ENCODE measurements at regions not wholly inside any gene's neighbourhood (a gene's known extent, or its start where the extent isn't known, plus 50 kb on each side); places are given as distances from the start of the nearest gene placed in this dataset.

GRCh38 chr3:72200332-72200731, 415.4 kb upstream of the PROK2 start (continued):
- no peak for TF ChIP-seq EGR1 (IDR thresholded peaks at IDR 0.05; ENCODE audit: borderline replicate concordance, low read depth, low read length)
- no peak for TF ChIP-seq SP1 (IDR thresholded peaks at IDR 0.05; ENCODE audit: low read depth, low read length)

Data from H1 (cell line).